Endodermal cell (in vitro differentiated cells): ENCODE measurements at regions not wholly inside any gene's neighbourhood (a gene's known extent, or its start where the extent isn't known, plus 50 kb on each side); places are given as distances from the start of the nearest gene placed in this dataset.

Experiments
- DNase-seq: peaks from one replicate; pipeline ENCODE4 v3.0.0-alpha.2; 2017
- H3K27ac ChIP-seq: 2 replicates; pipeline ENCODE4 v1.5.1; 2013; ENCODE audit warnings: mild to moderate bottlenecking, low read depth, low read length, moderate library complexity
- H3K27me3 ChIP-seq: 2 replicates; pipeline ENCODE4 v1.6.1; 2013; ENCODE audit warnings: mild to moderate bottlenecking, low read length, moderate library complexity; ENCODE audit not compliant: insufficient read depth, control insufficient read depth, poor library complexity, severe bottlenecking
- H3K36me3 ChIP-seq: 2 replicates; pipeline ENCODE4 v1.7.0; 2013; ENCODE audit warnings: mild to moderate bottlenecking, low read length, moderate library complexity; ENCODE audit not compliant: control insufficient read depth, insufficient read depth
- H3K4me1 ChIP-seq: one replicate; pipeline ENCODE4 v1.7.0; 2013; ENCODE audit warnings: low read length; ENCODE audit not compliant: control insufficient read depth, insufficient read depth
- H3K4me3 ChIP-seq: 2 replicates; pipeline ENCODE4 v1.5.1; 2013; ENCODE audit warnings: mild to moderate bottlenecking, low read length, moderate library complexity
- H3K9ac ChIP-seq: 2 replicates; pipeline ENCODE4 v1.6.1; 2013; ENCODE audit warnings: mild to moderate bottlenecking, low read length, moderate library complexity; ENCODE audit not compliant: poor library complexity, severe bottlenecking; ENCODE audit errors: extremely low read depth
- H3K9me3 ChIP-seq: 2 replicates; pipeline ENCODE4 v1.6.1; 2013; ENCODE audit warnings: mild to moderate bottlenecking, low read length, moderate library complexity; ENCODE audit not compliant: control insufficient read depth
- H3K27ac Mint-ChIP-seq: 2 replicates; pipeline ENCODE4 v1.8.0; 2020; ENCODE audit warnings: mixed read lengths
- H3K27me3 Mint-ChIP-seq: 2 replicates; pipeline ENCODE4 v1.8.0; 2021; ENCODE audit warnings: mild to moderate bottlenecking, mixed read lengths; ENCODE audit not compliant: insufficient read depth
- H3K36me3 Mint-ChIP-seq: 2 replicates; pipeline ENCODE4 v1.8.0; 2020; ENCODE audit warnings: low read depth, mixed read lengths
- H3K4me1 Mint-ChIP-seq: 2 replicates; pipeline ENCODE4 v1.8.0; 2020; ENCODE audit warnings: mixed read lengths
- H3K4me3 Mint-ChIP-seq: 2 replicates; pipeline ENCODE4 v1.8.0; 2020; ENCODE audit warnings: mild to moderate bottlenecking, moderate library complexity, mixed read lengths
- H3K9me3 Mint-ChIP-seq: 2 replicates; pipeline ENCODE4 v1.8.0; 2020; ENCODE audit warnings: mild to moderate bottlenecking, mixed read lengths
- WGBS, 2 experiments: methylation state at CpG; one replicate each; pipeline versions ENCODE4 v1.1.5 to v1.1.7; 2013; ENCODE audit warnings: missing lambda C conversion rate in 2 of 2, mixed read lengths in 1 of 2; ENCODE audit not compliant: insufficient coverage in 1 of 2, insufficient read length in 1 of 2; 5-methylcytosine and 5-hydroxymethylcytosine counted together
- TF ChIP-seq, protein P1 (sequence below): fragments of 200-600 bp; sonication (generic); conservative IDR thresholded peaks from 2 replicates; pipeline ENCODE4 v1.5.0; 2021; ENCODE audit warnings: antibody characterized with exemption, mild to moderate bottlenecking

DNA sequence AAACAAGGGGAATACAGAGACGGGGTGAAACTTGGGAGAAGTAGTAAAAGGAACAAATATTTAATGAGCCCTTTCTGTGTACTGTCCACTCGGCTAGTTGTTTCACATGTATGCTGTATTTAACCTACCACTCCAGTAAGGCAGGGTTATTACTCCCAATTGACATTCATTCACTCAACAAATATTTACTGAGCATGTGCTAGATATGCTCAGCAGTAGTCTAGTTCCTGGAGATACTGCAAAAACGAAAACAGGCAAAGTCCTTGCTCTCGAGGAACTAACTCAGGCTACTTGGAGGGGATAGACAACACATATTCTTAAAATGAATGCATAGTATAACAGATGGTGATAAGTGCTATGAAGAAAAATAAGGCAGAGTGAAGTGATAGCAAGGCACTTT is 207.3 kb downstream of the SS18 start:
- no peaks in the 10 kb centered on the region for H3K36me3 ChIP-seq
- H3K36me3 Mint-ChIP-seq, result no peaks in the 10 kb centered on the region
- TF ChIP-seq, protein P1, sequence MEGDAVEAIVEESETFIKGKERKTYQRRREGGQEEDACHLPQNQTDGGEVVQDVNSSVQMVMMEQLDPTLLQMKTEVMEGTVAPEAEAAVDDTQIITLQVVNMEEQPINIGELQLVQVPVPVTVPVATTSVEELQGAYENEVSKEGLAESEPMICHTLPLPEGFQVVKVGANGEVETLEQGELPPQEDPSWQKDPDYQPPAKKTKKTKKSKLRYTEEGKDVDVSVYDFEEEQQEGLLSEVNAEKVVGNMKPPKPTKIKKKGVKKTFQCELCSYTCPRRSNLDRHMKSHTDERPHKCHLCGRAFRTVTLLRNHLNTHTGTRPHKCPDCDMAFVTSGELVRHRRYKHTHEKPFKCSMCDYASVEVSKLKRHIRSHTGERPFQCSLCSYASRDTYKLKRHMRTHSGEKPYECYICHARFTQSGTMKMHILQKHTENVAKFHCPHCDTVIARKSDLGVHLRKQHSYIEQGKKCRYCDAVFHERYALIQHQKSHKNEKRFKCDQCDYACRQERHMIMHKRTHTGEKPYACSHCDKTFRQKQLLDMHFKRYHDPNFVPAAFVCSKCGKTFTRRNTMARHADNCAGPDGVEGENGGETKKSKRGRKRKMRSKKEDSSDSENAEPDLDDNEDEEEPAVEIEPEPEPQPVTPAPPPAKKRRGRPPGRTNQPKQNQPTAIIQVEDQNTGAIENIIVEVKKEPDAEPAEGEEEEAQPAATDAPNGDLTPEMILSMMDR, result no peak
- peaks cover 11% of the 10 kb centered on the region for H3K9me3 Mint-ChIP-seq
- no peak overlapping the region for H3K27ac ChIP-seq
- H3K4me1 ChIP-seq, result peaks cover 7% of the 10 kb centered on the region
- 92 to 94% methylated on average over 4 of the region's 4 CpGs for WGBS, 2 experiments
- peaks cover 4% of the 10 kb centered on the region for H3K9me3 ChIP-seq
- H3K27me3 ChIP-seq, result no peaks in the 10 kb centered on the region
- peaks cover 15% of the 10 kb centered on the region for H3K4me1 Mint-ChIP-seq
- no peak overlapping the region for H3K9ac ChIP-seq
- H3K27ac Mint-ChIP-seq, result no peak overlapping the region
- DNase-seq, result no peak
- H3K4me3 ChIP-seq, result no peak overlapping the region
- no peaks in the 10 kb centered on the region for H3K27me3 Mint-ChIP-seq
- no peak overlapping the region for H3K4me3 Mint-ChIP-seq

DNA sequence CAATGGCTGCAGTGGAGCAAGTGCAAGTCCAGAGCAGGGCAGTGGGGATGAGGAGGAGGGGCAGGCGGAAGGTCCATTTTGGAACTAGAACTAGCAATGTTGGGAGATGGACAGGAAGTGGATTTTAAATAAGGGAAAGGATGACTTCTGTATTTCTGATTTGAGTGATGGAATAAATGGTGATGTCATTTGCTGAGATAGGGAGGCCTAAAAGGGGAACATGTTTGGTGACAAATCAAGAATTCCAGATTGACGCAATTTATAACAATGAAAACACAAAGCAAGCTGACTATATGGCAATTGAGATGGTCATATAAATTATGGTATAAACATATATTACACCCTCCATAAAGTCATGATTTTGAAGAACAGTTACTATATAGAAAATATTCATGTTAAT is 209.3 kb downstream of the SS18 start:
- no peak for DNase-seq
- Histone ChIP-seq H3K36me3 (no peaks in the 10 kb centered on the region), H3K27ac (no peak overlapping the region), H3K4me1 (peaks cover 7% of the 10 kb centered on the region), H3K9ac (no peak overlapping the region), H3K9me3 (no peaks in the 10 kb centered on the region), H3K27me3 (no peaks in the 10 kb centered on the region), H3K4me3 (no peak overlapping the region)
- Mint-ChIP-seq H3K36me3 (no peaks in the 10 kb centered on the region), H3K4me3 (no peak overlapping the region), H3K4me1 (peaks cover 19% of the 10 kb centered on the region), H3K27ac (no peak overlapping the region), H3K9me3 (peaks cover 2% of the 10 kb centered on the region), H3K27me3 (no peaks in the 10 kb centered on the region)
- TF ChIP-seq, protein P1, result no peak
- WGBS, 2 experiments, result 97% methylated on average over 1 of the region's 2 CpGs; no CpG with 5 or more reads in 1 of the 2 experiments

DNA sequence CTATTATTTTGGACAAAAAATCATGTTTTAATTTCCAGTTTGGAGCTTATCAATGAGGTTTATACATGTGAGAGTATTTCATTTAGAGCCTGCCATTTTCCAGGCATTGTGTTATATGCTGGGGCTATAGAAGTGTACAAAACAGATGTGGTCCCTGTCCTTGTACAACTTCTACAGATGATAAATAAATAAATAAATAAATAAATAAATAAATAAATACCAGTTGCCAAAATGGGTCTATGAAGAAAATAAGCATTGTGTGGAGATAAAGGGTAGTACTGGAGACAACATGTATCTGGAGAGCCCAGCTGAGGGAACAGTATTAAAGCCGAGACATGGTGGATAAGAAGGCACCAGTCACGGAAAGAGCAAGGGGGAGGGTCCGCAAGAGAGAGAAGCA is 210.0 kb downstream of the SS18 start:
- DNase-seq, result no peak
- TF ChIP-seq, protein P1, result no peak
- Mint-ChIP-seq H3K4me1 (peaks cover 19% of the 10 kb centered on the region), H3K9me3 (no peaks in the 10 kb centered on the region), H3K36me3 (no peaks in the 10 kb centered on the region), H3K4me3 (no peak overlapping the region), H3K27ac (no peak overlapping the region), H3K27me3 (no peaks in the 10 kb centered on the region)
- Histone ChIP-seq H3K4me3 (no peak overlapping the region), H3K4me1 (peaks cover 7% of the 10 kb centered on the region), H3K27me3 (no peaks in the 10 kb centered on the region), H3K27ac (no peak overlapping the region), H3K9ac (no peak overlapping the region), H3K36me3 (no peaks in the 10 kb centered on the region), H3K9me3 (no peaks in the 10 kb centered on the region)
- WGBS, 2 experiments, result 90 to 100% methylated on average over 3 of the region's 3 CpGs
